T-helper 2 cell treated with Interferon-gamma antibody and Interleukin-4, amounts not matched to agents 5 μg/mL and 100 μg/mL, for 36 hours (primary cell): ENCODE measurements at regions not wholly inside any gene's neighbourhood (a gene's known extent, or its start where the extent isn't known, plus 50 kb on each side); places are given as distances from the start of the nearest gene placed in this dataset.

ENCODE experiments used
- DNase-seq: peaks from one replicate; pipeline ENCODE4 v3.0.0; 2021; ENCODE audit warnings: low spot score
- H3K27ac Mint-ChIP-seq: one replicate; pipeline ENCODE4 v1.8.0; 2021; ENCODE audit warnings: mild to moderate bottlenecking, mixed read lengths
- H3K27me3 Mint-ChIP-seq: one replicate; pipeline ENCODE4 v1.8.0; 2021; ENCODE audit warnings: low read depth, mixed read lengths
- H3K36me3 Mint-ChIP-seq: one replicate; pipeline ENCODE4 v1.8.0; 2021; ENCODE audit warnings: low read depth, mixed read lengths
- H3K4me1 Mint-ChIP-seq: one replicate; pipeline ENCODE4 v1.8.0; 2021; ENCODE audit warnings: low read depth, mixed read lengths
- H3K4me3 Mint-ChIP-seq: one replicate; pipeline ENCODE4 v1.8.0; 2022; ENCODE audit warnings: mild to moderate bottlenecking, moderate library complexity, mixed read lengths
- H3K9me3 Mint-ChIP-seq: one replicate; pipeline ENCODE4 v1.8.0; 2021; ENCODE audit warnings: mixed read lengths

DNA sequence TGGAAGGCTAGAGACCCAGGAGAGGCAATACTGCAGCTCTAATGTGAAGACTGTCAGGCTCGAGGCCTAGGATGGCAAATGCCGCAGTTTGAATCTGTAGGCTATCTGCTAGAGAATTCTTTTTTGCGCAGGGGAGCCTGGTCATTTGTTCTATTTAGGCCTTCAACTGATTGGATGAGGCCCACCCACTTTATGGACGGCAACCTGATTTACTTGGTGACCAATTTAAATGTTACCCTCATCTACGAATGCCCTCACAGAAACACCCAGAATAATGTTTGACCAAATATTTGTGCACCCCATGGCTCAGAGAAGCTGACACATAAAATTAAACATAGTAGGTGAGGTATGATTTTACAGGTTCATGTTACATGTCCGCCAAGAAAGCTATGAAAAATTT lies 300.7 kb upstream of the GRM7 start:
- no peaks in the 10 kb centered on the region for H3K4me1 Mint-ChIP-seq
- peaks cover 31% of the 10 kb centered on the region for H3K9me3 Mint-ChIP-seq
- no peak for DNase-seq
- no peaks in the 10 kb centered on the region for H3K27me3 Mint-ChIP-seq
- no peak overlapping the region for H3K4me3 Mint-ChIP-seq
- H3K27ac Mint-ChIP-seq: no peak overlapping the region
- no peaks in the 10 kb centered on the region for H3K36me3 Mint-ChIP-seq

DNA sequence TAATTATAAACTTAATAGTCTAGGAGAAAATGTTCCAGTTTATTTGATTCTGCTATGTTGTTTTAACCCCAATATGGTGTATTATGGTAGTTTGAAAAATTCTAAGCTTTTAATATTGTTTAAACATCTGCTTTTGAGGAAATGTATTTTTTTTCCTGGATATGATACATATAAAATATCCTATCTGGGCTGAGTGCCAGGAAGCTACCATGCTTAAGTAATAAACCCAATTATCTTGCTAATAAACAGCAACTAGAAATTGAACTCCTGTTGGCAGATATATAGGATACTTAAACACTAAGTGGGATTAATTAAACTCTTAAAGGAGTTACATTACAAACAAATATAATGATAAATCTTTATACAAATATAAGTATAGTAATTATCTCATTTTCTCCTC lies 293.7 kb upstream of the GRM7 start:
- Mint-ChIP-seq H3K27ac (no peak overlapping the region), H3K4me1 (no peaks in the 10 kb centered on the region), H3K27me3 (no peaks in the 10 kb centered on the region), H3K9me3 (peaks cover 38% of the 10 kb centered on the region), H3K4me3 (no peak overlapping the region), H3K36me3 (no peaks in the 10 kb centered on the region)
- no peak for DNase-seq

DNA sequence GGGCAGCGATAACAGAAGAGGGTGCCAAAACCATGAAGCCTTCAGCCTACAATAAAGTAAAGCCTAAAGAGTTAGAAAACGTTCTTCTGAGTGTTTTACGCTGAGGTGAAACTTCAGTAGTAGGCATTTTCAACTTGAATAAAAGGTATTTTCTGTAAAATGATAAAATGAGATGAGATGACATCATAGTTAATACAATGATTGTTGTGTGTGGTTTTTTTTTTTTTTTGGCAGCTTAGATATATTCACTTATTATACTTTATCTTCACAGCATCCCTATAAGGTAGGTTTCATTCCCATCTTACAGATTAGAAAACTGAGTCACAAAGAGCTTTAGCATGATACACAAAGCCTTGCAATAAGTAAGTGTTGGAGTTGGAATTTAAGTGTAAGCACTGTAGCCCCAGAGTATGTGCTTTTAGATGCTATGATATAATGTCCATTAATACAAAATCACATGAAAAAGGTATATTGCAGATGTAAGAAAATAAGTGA lies 291.9 kb upstream of the GRM7 start:
- Mint-ChIP-seq H3K9me3 (peaks cover 29% of the 10 kb centered on the region), H3K27ac (no peak overlapping the region), H3K36me3 (no peaks in the 10 kb centered on the region), H3K4me3 (no peak overlapping the region), H3K4me1 (no peaks in the 10 kb centered on the region), H3K27me3 (no peaks in the 10 kb centered on the region)
- no peak for DNase-seq

DNA sequence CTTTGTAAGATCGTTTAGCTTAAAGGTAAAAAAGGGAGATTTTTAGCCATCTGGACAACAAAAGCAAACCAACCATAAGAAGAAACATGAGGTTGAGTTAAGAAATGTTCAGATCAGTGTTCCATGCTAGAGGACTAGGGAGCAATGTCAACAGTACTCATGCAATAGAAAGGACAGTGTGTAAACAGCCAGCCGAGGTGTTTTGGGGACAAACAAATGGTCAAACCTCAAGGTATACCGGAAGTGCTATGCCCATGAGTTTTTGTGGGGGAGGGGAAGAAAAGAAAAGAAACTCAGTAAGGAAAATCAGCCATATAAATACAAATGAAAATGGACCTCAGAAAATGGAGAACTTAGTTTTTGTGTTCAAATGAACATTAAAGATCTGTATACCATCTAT lies 289.5 kb upstream of the GRM7 start:
- H3K27me3 Mint-ChIP-seq: no peaks in the 10 kb centered on the region
- no peak overlapping the region for H3K4me3 Mint-ChIP-seq
- no peak overlapping the region for H3K27ac Mint-ChIP-seq
- H3K36me3 Mint-ChIP-seq: no peaks in the 10 kb centered on the region
- no peaks in the 10 kb centered on the region for H3K4me1 Mint-ChIP-seq
- peaks cover 18% of the 10 kb centered on the region for H3K9me3 Mint-ChIP-seq
- DNase-seq: no peak

DNA sequence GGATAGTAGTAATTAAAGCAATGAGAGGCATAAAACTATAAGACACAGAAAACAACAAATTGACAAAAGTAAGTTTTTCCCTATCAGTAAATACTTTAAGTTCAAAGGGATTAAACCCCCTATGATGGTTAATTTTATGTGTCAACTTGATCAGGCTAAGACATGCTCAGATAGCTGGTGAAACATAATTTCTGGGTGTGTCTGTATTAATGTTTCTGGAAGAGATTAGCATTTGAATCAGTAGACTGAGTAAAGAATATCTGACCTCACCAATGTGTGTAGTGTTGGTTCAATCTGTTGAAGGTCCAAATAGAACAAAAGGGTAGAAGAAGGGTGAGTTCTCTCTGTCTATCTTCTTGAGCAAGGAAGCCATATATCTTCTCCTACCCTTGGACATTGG lies 283.3 kb upstream of the GRM7 start:
- no peaks in the 10 kb centered on the region for H3K27me3 Mint-ChIP-seq
- H3K4me1 Mint-ChIP-seq: no peaks in the 10 kb centered on the region
- H3K27ac Mint-ChIP-seq: no peak overlapping the region
- DNase-seq: no peak
- H3K36me3 Mint-ChIP-seq: no peaks in the 10 kb centered on the region
- no peak overlapping the region for H3K4me3 Mint-ChIP-seq
- H3K9me3 Mint-ChIP-seq: peaks cover 23% of the 10 kb centered on the region

DNA sequence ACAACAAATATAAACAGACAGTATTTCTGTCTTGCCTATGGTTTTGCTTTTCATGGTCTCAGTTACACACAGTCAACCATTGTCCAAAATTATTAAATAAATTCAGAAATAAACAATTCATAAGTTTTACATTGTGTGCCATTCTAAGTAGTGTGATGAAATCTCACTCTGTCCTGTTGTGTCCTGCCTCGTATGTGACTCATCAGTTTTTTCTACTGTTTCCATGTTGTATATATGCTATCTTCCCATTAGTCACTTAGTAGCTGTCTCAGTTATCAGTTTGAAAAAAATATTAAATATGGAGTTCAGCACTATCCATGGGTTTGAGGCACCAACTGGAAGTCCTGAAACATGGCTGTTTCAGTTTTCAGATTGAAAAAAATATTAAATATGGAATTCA lies 282.4 kb upstream of the GRM7 start:
- Mint-ChIP-seq H3K9me3 (peaks cover 24% of the 10 kb centered on the region), H3K4me3 (no peak overlapping the region), H3K36me3 (no peaks in the 10 kb centered on the region), H3K27me3 (no peaks in the 10 kb centered on the region), H3K27ac (no peak overlapping the region), H3K4me1 (no peaks in the 10 kb centered on the region)
- DNase-seq: no peak

DNA sequence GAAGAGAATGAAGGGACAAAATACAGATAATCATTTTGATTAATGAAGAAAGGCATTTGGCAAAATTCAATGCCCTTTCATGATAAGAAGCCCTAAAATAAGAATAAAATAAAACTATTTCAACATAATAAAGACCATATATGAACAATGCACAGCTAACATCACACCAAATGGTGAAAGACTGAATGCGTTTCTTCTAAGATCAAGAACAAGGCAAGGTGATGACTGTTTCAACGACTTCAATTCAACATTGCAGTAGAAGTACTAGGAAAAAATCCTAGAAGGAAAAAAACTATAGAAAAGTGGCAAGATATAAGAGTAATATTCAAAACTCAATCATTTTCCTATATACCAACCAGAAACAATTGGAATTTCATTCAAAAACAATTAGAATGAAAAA lies 280.1 kb upstream of the GRM7 start:
- no peak overlapping the region for H3K27ac Mint-ChIP-seq
- no peak overlapping the region for H3K4me3 Mint-ChIP-seq
- DNase-seq: no peak
- peaks cover 32% of the 10 kb centered on the region for H3K9me3 Mint-ChIP-seq
- H3K4me1 Mint-ChIP-seq: no peaks in the 10 kb centered on the region
- no peaks in the 10 kb centered on the region for H3K36me3 Mint-ChIP-seq
- H3K27me3 Mint-ChIP-seq: no peaks in the 10 kb centered on the region

DNA sequence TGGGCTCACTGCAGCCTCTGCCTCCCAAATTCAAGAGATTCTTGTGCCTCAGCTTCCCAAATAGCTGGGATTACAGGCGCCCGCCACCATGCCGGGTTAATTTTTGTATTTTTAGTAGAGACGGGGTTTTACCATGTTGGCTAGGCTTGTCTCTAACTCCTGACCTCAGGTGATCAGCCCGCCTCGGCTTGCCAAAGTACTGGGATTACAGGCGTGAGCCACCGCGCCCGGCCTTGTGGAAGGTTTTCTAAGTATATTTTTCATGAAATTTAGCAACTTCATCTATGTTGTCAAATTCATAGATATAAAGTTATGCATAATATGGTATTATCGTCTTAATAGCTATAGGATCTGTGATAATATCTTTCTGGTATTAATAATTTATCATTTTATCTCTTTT lies 275.6 kb upstream of the GRM7 start:
- no peak for DNase-seq
- Mint-ChIP-seq H3K36me3 (no peaks in the 10 kb centered on the region), H3K27me3 (no peaks in the 10 kb centered on the region), H3K27ac (no peak overlapping the region), H3K9me3 (peaks cover 51% of the 10 kb centered on the region), H3K4me1 (no peaks in the 10 kb centered on the region), H3K4me3 (no peak overlapping the region)

DNA sequence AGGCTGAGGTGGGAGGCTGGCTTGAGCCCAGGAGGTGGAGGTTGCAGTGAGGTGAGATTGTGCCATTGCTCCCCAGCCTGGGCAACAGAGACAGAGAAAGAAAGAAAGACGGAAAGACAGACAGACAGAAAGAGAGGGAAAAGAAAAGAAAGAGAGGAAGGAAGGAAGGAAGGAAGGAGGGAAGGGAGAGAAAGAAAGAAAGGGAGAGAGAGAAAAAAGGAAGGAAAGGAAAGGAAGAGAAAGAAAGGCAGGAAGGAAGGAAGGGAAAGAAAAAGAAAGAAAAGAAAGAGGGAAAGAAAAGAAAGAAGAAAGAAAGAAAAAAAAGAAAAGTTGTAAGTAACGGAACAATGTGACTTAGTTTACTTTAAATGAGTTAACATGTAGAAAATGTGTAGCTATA lies 260.7 kb upstream of the GRM7 start:
- Mint-ChIP-seq H3K9me3 (peaks cover 54% of the 10 kb centered on the region), H3K4me3 (no peak overlapping the region), H3K36me3 (no peaks in the 10 kb centered on the region), H3K27me3 (no peaks in the 10 kb centered on the region), H3K27ac (no peak overlapping the region), H3K4me1 (no peaks in the 10 kb centered on the region)
- no peak for DNase-seq

DNA sequence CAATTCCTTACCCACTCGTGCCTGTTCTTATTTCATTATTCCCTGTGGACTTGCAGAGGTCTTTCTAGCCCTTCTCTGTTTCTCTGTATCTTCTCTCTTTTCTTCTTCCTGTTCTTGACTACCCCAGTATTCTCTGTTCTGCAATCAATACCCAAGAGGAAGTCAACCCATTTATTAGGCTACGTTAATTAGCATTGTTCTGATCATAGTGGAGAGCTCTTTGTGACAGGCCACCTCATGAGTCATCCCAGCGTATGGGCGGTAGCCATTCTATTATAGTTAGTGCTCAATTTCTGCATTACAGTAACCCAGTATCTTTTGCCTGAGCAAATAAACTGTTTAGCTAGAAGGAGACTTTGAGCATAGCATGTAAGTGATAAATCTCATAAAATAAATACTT lies 259.5 kb upstream of the GRM7 start:
- Mint-ChIP-seq H3K4me3 (no peak overlapping the region), H3K4me1 (no peaks in the 10 kb centered on the region), H3K36me3 (no peaks in the 10 kb centered on the region), H3K9me3 (peaks cover 54% of the 10 kb centered on the region), H3K27me3 (no peaks in the 10 kb centered on the region), H3K27ac (no peak overlapping the region)
- DNase-seq: no peak

DNA sequence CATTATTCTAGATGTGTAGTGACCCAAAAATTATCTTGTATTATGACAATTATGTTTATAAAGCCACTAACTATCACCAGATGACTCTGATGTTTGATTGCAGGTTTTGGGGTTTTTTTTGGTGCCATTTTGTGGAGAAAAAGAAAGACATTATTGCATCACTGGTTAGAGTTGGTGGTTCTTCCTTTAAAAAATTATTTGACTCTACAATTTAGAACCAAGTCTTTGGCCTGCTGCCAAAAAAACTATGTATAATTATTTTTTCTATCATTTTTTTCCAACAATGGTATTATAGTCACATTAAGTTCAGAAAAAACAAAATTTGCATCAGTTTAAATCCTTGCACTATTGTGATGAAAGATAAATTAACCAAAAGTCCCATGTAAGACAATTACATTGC lies 258.6 kb upstream of the GRM7 start:
- DNase-seq: no peak
- H3K27ac Mint-ChIP-seq: no peak overlapping the region
- no peaks in the 10 kb centered on the region for H3K36me3 Mint-ChIP-seq
- peaks cover 47% of the 10 kb centered on the region for H3K9me3 Mint-ChIP-seq
- no peaks in the 10 kb centered on the region for H3K4me1 Mint-ChIP-seq
- H3K4me3 Mint-ChIP-seq: no peak overlapping the region
- no peaks in the 10 kb centered on the region for H3K27me3 Mint-ChIP-seq

DNA sequence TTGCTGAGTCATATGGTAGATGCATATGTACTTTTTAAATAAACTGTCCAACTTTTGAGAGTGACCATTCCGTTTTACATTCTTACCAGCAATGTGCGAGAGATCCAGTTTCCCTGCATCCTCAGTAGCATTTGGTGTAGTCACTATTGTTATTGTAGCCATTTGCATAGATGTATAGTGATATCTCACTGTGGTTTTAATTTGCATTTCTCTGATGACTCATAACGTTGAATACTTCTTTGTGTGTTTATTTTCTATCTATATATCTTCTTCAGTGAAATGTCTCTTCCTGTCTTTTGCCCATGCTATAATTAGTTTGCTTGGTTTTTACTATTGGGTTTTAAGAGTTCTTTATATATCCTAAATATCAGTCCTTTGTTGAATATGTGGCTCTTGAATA lies 255.7 kb upstream of the GRM7 start:
- DNase-seq: no peak
- Mint-ChIP-seq H3K27ac (no peak overlapping the region), H3K4me1 (no peaks in the 10 kb centered on the region), H3K27me3 (no peaks in the 10 kb centered on the region), H3K9me3 (peaks cover 41% of the 10 kb centered on the region), H3K4me3 (no peak overlapping the region), H3K36me3 (no peaks in the 10 kb centered on the region)

DNA sequence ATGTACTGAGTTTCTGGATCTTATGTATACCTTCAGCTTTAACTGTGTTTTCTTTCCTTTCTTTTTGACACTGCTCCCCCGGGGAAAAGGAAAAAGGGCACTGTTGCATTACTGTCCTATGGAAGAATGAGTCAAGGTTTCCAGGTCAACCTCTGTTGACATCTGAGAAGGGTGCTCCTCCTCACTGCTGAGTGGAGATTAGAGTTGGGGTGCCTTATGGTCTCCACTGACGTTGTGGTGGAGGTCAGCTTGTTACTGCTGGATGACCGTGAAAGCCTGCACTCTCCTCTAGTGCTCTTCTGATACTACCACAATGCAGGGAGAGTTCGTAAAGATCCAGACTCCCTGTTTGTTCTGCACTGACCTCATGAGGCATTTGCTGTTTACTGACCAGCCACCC lies 252.1 kb upstream of the GRM7 start:
- Mint-ChIP-seq H3K36me3 (no peaks in the 10 kb centered on the region), H3K4me3 (no peak overlapping the region), H3K27ac (no peak overlapping the region), H3K27me3 (no peaks in the 10 kb centered on the region), H3K4me1 (no peaks in the 10 kb centered on the region), H3K9me3 (peaks cover 31% of the 10 kb centered on the region)
- no peak for DNase-seq

DNA sequence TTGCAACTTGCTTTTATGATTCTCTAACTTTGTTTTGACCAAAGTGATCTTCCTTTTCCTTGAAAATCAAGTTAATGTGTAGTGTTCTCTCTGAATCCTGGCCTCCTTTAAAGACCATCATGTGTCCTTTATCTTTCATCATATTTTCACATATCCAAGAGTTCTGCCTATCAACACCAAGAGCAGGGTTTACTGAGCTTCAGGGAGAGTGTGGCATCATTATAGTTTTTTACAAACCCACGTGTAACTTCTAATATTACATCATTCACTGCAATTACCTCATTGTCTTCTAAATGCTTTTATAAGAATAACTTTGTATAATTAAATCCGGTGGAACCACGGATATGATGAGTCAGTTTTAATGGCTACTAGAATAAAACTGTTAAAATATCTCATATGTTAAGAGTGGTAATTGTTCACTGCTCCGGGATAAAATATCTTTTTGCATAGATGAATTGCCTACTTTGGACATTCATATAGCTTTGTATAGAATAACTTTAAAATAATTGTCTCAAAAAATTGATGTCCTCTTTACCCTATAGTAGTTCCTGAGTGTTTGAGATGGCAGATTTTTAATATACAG lies 248.8 kb upstream of the GRM7 start:
- Mint-ChIP-seq H3K36me3 (no peaks in the 10 kb centered on the region), H3K4me1 (no peaks in the 10 kb centered on the region), H3K27ac (no peak overlapping the region), H3K4me3 (no peak overlapping the region), H3K9me3 (peaks cover 10% of the 10 kb centered on the region), H3K27me3 (no peaks in the 10 kb centered on the region)
- DNase-seq: no peak

DNA sequence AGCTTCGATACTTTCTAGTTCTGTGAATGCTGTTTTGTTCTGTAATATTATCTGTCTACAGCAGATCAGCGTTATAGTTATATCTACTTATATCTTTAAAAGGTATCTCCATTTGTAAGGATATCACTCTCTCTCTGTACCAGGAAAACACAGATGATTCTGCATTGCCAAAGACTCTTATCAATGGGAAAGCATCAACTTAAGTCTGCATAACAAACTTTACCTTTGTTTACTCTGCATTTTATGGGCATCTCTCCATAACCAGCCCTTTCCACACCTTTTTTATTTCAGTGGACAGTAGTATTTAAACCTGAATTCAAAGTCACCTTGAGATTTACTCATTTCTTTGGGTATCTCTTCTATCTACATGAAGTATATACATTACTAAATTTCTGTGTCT lies 238.7 kb upstream of the GRM7 start:
- DNase-seq: no peak
- Mint-ChIP-seq H3K27ac (no peak overlapping the region), H3K4me1 (no peaks in the 10 kb centered on the region), H3K36me3 (no peaks in the 10 kb centered on the region), H3K27me3 (no peaks in the 10 kb centered on the region), H3K9me3 (peaks cover 8% of the 10 kb centered on the region), H3K4me3 (no peak overlapping the region)
